Activated naive CD8-positive, alpha-beta T cell treated with anti-CD3 and anti-CD28 coated beads, Interleukin-2, amount 50 U/mL, for 24 hours (primary cell): ENCODE measurements at regions not wholly inside any gene's neighbourhood (a gene's known extent, or its start where the extent isn't known, plus 50 kb on each side); places are given as distances from the start of the nearest gene placed in this dataset.

Experiments
- ATAC-seq: fragments of 150-1000 bp; cut with Tn5 transposase; one replicate; pipeline ENCODE4 v1.10.0; 2021
- DNase-seq: peaks from one replicate; pipeline ENCODE4 v3.0.0; 2021
- H3K27ac Mint-ChIP-seq: one replicate; pipeline ENCODE4 v1.8.0; 2021; ENCODE audit warnings: mild to moderate bottlenecking, mixed read lengths
- H3K27me3 Mint-ChIP-seq: one replicate; pipeline ENCODE4 v1.8.0; 2021; ENCODE audit warnings: mixed read lengths
- H3K36me3 Mint-ChIP-seq: one replicate; pipeline ENCODE4 v1.8.0; 2021; ENCODE audit warnings: low read depth, mixed read lengths
- H3K4me1 Mint-ChIP-seq: one replicate; pipeline ENCODE4 v1.8.0; 2021; ENCODE audit warnings: mixed read lengths
- H3K4me3 Mint-ChIP-seq: one replicate; pipeline ENCODE4 v1.8.0; 2021; ENCODE audit warnings: mild to moderate bottlenecking, moderate library complexity, mixed read lengths
- H3K9me3 Mint-ChIP-seq: one replicate; pipeline ENCODE4 v1.8.0; 2021; ENCODE audit warnings: mixed read lengths

DNA sequence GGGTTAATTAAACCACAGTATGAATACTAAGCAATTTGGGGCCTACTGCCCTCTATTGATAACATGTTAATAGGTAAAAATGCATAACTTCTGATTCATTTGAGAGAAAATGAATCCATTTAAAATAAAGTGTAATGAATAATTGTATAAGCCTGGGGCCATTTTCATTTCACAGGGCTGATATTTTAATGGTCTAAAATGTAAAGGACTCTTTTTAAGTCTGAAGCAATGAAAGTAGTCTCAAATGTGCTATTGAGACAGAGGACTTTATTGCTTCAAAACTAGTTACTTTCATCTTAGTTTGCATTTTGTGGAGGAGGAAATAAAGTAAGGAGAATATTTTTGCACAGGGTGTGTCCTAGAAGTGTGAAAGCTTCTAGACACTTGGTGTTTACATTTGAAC lies 155.4 kb downstream of the TLR5 start:
- no peak overlapping the region for H3K4me3 Mint-ChIP-seq
- ATAC-seq (no peak), DNase-seq (no peak)
- peaks cover 7% of the 10 kb centered on the region for H3K36me3 Mint-ChIP-seq
- no peak overlapping the region for H3K27ac Mint-ChIP-seq
- H3K27me3 Mint-ChIP-seq: no peaks in the 10 kb centered on the region
- peaks cover 1% of the 10 kb centered on the region for H3K4me1 Mint-ChIP-seq
- H3K9me3 Mint-ChIP-seq: no peaks in the 10 kb centered on the region

DNA sequence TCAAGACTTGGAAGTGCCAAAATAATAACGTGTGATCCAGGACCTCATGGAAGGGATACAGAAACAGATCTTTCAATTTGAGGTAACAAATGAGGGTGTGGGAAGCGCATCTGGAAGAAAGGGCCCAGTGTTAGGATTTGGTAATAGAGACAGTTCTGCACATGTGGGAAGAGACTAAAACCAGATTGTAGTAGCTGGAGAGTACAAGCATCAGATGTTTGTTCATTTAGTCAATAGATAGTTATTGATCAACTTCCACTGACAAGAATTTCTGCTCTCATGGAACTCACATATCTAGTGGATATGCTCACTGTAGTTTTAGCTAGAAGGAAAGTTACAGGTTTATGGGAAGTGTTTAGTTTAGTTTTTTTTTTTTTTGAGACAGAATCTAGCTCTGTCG lies 153.6 kb downstream of the TLR5 start:
- no peaks in the 10 kb centered on the region for H3K9me3 Mint-ChIP-seq
- no peak overlapping the region for H3K27ac Mint-ChIP-seq
- H3K27me3 Mint-ChIP-seq: no peaks in the 10 kb centered on the region
- H3K4me3 Mint-ChIP-seq: no peak overlapping the region
- DNase-seq: no peak
- H3K4me1 Mint-ChIP-seq: peaks cover 1% of the 10 kb centered on the region
- H3K36me3 Mint-ChIP-seq: peaks cover 9% of the 10 kb centered on the region
- ATAC-seq: no peak

DNA sequence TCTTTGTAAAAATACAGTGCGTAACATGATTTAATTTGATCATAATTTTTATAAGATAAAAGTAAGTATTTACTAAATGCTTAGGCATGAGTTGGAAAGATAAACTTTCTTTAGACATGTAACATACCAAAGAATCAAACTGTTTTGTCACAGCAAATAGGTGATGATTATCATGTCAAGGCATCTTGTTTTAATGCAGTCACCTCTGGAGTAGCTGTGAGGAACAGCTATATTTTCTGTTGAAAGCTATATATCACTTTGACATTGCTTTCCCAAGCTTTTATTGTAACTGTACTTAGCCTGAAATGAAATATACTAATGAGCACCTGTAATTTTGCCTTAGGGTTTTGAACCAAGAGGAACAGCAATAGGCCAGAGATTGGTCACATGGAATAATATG lies 151.9 kb downstream of the TLR5 start:
- peaks cover 8% of the 10 kb centered on the region for H3K36me3 Mint-ChIP-seq
- H3K4me1 Mint-ChIP-seq: peaks cover 1% of the 10 kb centered on the region
- H3K27ac Mint-ChIP-seq: no peak overlapping the region
- no peaks in the 10 kb centered on the region for H3K9me3 Mint-ChIP-seq
- ATAC-seq (no peak), DNase-seq (no peak)
- no peak overlapping the region for H3K4me3 Mint-ChIP-seq
- no peaks in the 10 kb centered on the region for H3K27me3 Mint-ChIP-seq

DNA sequence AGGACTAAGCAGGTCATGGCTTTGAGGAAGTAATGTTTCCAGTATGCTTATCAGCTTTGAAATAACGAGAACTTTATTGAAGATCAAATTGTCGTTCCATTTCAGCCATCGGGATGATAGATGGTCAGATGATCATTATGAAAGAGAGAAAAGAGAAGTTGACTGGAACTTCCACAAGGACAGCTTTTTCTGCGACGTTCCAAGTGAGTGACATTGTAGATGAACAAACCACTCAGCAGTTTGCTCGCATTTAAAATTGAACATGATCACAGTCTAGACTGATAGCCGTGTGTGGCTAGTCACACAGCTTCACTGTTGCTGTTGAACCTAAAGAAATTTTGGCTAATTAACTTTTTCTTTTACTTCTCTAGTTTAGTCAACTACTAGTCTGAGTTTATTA lies 151.1 kb downstream of the TLR5 start:
- ATAC-seq (no peak), DNase-seq (no peak)
- H3K36me3 Mint-ChIP-seq: peaks cover 8% of the 10 kb centered on the region
- no peak overlapping the region for H3K27ac Mint-ChIP-seq
- H3K4me3 Mint-ChIP-seq: no peak overlapping the region
- H3K27me3 Mint-ChIP-seq: no peaks in the 10 kb centered on the region
- peaks cover 1% of the 10 kb centered on the region for H3K4me1 Mint-ChIP-seq
- no peaks in the 10 kb centered on the region for H3K9me3 Mint-ChIP-seq

DNA sequence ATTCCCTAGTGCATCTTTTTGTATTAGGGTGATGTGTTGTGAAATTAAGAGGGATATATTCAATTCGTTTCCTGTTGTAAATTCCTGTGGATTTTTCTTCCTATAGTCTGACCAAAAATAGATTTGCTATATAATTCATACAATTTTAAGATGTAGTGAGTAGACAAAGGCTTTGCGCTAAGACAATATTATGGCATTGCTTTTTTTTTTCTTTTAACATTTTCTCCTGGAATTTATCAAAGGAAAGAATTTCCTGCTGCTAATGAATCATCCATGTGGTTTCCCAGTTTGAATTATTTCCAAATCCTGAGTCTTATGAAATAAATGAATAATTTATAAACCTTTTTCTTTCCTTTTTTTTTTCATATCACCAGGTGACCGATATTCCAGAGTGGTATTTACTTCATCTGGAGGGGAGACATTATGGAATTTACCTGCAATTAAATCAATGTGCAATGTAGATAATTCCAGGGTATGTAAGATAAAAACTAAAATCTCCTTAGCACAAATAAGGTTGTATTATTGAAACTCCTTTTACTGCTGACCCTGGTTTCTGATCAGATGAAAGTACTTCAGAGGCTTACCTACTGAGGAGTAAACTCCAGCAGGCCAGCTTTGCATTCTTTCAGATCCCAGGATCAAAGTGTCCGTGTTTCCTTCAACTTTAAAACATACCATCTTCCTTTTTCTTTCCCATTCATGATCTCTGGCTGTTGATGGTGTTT lies 148.4 kb downstream of the TLR5 start:
- Mint-ChIP-seq H3K4me1 (no peaks in the 10 kb centered on the region), H3K36me3 (peaks cover 8% of the 10 kb centered on the region), H3K9me3 (no peaks in the 10 kb centered on the region), H3K27me3 (no peaks in the 10 kb centered on the region), H3K4me3 (no peak overlapping the region), H3K27ac (no peak overlapping the region)
- DNase-seq: no peak
- ATAC-seq: no peak

DNA sequence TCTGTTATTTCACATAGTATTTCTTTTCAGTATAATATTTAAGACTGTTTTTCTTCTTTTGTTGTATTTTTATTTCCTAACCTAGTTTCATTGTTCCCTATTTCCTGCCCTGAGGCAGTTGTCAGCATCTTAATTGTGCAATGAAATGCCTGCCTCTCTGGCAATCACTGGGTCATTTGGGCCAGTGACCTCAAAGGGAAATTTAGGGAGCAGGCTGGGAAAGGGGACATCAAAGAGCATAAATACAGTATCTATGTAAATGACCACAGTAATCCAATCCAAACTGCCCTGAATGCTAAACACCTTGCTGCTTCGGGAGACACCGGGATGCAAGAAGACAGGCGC lies 147.8 kb downstream of the TLR5 start:
- Mint-ChIP-seq H3K27ac (no peak overlapping the region), H3K4me3 (no peak overlapping the region), H3K27me3 (no peaks in the 10 kb centered on the region), H3K36me3 (peaks cover 8% of the 10 kb centered on the region), H3K4me1 (no peaks in the 10 kb centered on the region), H3K9me3 (no peaks in the 10 kb centered on the region)
- ATAC-seq (no peak), DNase-seq (no peak)

DNA sequence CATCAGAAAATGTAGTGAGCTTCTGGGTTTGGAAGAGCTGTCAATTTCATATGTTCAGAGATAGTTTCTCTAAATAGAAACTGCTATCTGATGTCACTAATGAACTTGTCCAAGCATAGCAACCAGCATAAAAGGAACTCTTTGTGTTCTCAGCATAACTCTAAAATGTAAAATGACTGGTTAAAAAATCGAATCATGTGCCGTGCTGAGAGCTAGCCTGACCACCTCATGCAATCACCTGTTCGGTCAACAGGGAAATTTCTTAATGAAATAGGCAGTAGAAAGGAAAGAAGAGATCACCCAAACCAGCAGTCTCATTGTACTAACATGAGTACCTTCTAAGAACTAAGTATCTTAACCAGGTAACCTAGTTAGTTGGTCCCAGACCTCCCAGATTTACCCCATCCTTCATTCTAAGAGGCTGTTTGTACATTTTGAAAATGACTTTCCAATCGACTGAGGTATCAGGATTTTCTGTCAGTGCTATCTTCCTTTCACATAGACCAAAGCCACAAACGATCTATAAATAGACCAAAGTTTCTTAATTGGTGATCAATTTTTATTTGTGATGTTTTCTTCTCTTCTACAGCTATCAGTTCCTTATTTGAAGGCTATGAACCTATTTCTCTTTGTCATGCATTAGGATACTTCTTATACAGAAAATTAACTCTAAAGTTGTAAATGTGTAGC lies 147.3 kb downstream of the TLR5 start:
- Mint-ChIP-seq H3K27ac (no peak overlapping the region), H3K4me3 (no peak overlapping the region), H3K9me3 (no peaks in the 10 kb centered on the region), H3K36me3 (peaks cover 8% of the 10 kb centered on the region), H3K4me1 (no peaks in the 10 kb centered on the region), H3K27me3 (no peaks in the 10 kb centered on the region)
- no peak for ATAC-seq
- DNase-seq: no peak

DNA sequence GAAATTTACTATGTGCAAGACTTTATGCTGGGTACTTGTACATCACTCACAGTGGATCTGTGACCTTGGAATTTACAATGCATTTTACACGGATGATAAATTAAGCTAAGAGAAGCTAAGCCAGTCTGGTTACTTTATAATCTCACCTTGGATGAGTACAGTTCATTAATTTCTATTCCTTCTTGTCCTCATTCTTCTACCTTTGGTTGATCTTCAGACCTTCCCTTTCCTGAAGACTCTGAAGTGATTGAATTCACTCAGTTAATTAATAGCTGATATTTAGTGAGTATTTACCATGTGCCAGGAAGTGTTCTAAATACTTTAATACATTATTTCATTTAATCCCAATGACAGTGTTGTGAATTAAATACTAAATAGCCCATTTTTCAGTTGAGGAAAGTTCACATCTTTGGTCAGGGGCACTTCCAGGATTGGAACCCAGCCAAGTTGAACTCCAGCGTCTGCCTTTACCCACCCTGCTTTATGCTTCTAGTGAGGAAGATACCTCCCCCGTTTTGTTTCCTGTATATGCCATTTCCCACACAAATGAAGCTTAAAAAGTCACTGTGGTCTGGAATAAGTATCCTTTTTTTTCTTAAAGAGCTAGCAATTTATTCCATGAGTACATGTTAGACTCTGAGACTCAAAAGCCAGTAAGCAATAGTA lies 146.6 kb downstream of the TLR5 start:
- no peak for DNase-seq
- Mint-ChIP-seq H3K36me3 (peaks cover 8% of the 10 kb centered on the region), H3K4me1 (no peaks in the 10 kb centered on the region), H3K27ac (no peak overlapping the region), H3K9me3 (no peaks in the 10 kb centered on the region), H3K4me3 (no peak overlapping the region), H3K27me3 (no peaks in the 10 kb centered on the region)
- no peak for ATAC-seq

DNA sequence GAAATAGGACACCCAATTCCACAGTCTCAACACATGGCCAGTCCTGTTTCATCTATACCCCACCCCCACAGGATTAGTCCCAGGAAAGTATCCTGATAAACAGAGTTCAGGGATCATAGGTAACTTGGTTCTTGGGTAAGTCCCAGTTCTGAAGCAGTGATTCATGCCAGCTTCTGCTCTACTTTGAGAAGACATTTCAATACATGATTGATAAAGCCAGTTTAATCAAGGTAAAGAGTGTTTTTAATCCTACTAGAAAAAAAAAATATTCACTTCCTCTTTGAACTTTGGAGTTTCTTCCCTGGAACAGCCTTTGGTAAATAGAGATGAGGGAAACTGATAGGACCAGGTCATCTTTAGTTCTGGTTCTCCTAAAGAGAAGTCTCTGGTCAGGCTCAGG lies 142.4 kb downstream of the TLR5 start:
- H3K9me3 Mint-ChIP-seq: no peaks in the 10 kb centered on the region
- H3K36me3 Mint-ChIP-seq: peaks cover 10% of the 10 kb centered on the region
- H3K4me1 Mint-ChIP-seq: no peaks in the 10 kb centered on the region
- no peak for DNase-seq
- H3K4me3 Mint-ChIP-seq: no peak overlapping the region
- H3K27ac Mint-ChIP-seq: no peak overlapping the region
- ATAC-seq: no peak
- no peaks in the 10 kb centered on the region for H3K27me3 Mint-ChIP-seq

DNA sequence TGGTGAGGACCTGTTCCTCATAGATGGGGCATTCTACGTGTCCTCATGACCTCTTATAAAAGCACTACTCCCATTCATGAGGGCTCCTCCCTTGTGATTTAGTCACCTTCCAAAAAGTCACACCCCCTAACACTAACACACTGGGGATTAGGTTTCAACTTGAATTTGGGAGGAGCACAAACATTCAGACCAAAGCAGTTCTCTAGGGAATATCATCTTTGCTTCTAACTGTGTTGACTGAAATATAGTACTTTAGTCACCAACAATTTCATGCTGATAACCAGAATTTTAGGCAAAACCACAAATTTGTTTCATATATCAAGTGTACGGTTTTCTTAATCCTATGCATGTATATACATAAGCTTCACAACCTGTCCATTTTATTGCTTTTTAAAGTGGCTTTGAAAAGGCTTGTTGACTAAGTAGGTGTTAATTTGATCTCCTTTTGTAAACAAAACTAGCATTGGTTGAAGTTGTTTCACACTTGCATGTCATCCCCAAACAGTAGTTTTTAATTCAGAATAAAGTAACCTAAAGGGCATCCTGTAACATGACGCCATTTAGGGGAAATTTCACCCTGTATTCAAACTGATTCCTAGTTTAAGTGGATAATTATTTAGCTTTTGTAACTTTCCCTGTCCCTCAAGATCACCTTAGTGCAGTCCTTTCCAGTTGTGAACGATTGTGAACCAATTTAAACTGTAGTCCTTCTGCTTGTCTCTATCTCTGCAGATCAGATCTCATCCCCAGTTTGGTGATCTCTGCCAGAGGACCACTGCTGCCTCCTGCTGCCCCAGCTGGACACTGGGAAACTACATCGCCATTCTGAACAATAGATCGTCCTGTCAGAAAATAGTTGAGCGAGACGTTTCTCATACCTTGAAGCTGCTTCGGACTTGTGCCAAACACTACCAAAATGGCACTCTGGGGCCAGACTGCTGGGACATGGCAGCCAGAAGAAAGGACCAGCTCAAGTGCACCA lies 141.1 kb downstream of the TLR5 start:
- ATAC-seq: no peak
- Mint-ChIP-seq H3K4me1 (no peaks in the 10 kb centered on the region), H3K27me3 (no peaks in the 10 kb centered on the region), H3K36me3 (peaks cover 9% of the 10 kb centered on the region), H3K4me3 (no peak overlapping the region), H3K9me3 (no peaks in the 10 kb centered on the region), H3K27ac (no peak overlapping the region)
- DNase-seq: no peak

DNA sequence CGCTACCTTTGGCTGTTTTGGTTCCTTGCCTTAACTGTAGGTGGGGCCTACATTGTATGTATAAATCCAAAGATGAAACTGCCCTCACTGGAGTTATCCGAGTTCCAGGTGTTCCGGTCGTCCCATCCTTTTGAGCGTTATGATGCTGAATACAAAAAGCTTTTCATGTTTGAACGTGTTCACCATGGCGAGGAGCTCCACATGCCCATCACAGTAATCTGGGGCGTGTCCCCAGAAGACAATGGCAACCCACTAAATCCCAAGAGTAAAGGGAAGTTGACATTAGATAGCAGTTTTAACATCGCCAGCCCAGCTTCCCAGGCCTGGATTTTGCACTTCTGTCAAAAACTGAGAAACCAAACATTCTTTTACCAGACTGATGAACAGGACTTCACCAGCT lies 139.5 kb downstream of the TLR5 start:
- Mint-ChIP-seq H3K27ac (no peak overlapping the region), H3K4me1 (no peaks in the 10 kb centered on the region), H3K36me3 (peaks cover 9% of the 10 kb centered on the region), H3K27me3 (no peaks in the 10 kb centered on the region), H3K4me3 (no peak overlapping the region), H3K9me3 (no peaks in the 10 kb centered on the region)
- no peak for DNase-seq
- no peak for ATAC-seq

DNA sequence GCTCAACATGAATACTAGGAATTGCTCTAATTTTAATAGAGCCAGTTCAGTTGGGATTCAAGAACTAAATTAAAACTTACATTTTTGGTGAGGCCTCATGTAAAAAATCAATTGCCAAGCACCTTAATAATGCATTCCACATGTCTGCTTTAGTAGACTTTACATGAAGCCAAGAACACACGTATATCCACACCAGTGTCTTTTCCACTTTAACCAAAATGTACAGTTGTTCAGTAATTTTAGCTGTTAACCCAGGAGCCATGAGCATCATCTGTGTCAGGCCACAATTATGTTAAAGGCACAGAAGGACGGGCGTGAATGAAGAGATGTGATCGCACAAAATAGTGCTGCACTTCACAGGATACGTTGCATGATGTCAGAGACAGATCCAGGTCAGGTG lies 136.7 kb downstream of the TLR5 start:
- H3K27me3 Mint-ChIP-seq: no peaks in the 10 kb centered on the region
- ATAC-seq (no peak), DNase-seq (no peak)
- no peak overlapping the region for H3K4me3 Mint-ChIP-seq
- no peak overlapping the region for H3K27ac Mint-ChIP-seq
- H3K9me3 Mint-ChIP-seq: no peaks in the 10 kb centered on the region
- H3K4me1 Mint-ChIP-seq: no peaks in the 10 kb centered on the region
- peaks cover 9% of the 10 kb centered on the region for H3K36me3 Mint-ChIP-seq

DNA sequence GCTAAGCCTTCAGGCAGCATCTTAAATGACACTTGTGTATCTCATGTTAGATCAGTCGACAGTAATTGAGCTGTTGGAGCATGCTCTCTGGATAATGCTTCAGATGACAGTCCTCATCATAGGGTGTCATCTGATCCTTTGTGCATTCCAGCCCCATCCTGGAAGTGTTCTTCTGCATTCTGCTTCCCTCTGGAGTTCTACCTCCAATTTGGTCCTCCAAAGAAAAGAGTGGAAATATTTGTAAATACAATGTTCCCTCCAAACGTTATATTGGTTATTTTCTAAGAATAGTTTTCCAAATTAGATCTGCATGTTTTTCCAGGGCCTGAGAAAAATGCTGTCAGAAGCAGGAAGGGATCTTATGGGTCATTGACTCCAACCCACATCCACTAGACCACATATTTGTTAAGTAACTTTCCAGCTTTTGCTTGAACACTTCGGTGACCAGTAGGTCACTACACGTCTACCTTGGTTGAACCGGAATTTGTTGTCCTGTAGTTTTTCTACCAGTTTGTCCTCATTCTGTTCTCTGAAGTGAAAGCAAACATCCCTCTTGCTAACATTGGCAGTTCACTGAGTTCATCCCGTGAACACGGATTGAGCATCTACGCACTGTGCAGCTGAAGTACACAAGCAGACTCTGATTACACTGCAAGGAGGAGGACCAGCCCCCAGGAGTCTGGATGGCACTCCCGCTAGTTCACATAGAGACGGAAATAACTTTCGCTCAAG lies 136.0 kb downstream of the TLR5 start:
- DNase-seq: no peak
- no peak overlapping the region for H3K4me3 Mint-ChIP-seq
- no peak overlapping the region for H3K27ac Mint-ChIP-seq
- H3K4me1 Mint-ChIP-seq: no peaks in the 10 kb centered on the region
- no peak for ATAC-seq
- H3K27me3 Mint-ChIP-seq: no peaks in the 10 kb centered on the region
- H3K36me3 Mint-ChIP-seq: peaks cover 9% of the 10 kb centered on the region
- H3K9me3 Mint-ChIP-seq: no peaks in the 10 kb centered on the region

DNA sequence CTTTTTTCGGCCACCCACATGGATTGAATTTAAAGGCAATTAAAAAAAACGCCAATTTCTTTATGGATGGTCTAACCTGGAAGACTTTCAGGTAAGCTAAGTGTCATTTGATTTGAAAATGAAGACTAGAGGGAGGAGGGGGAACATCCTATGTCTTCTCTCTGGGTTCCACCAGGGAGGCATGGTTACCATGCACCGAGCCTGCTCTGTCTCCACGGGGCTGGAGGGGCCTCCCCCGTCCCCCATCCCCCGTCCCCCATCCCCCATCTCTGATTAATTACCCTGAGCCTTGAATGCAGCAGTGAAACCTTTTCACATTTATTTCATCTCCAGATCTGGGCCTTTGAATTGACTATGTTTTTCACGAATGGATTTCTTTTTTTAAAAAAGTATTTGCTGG lies 135.1 kb downstream of the TLR5 start:
- H3K4me1 Mint-ChIP-seq: no peaks in the 10 kb centered on the region
- DNase-seq (no peak), ATAC-seq (no peak)
- no peaks in the 10 kb centered on the region for H3K27me3 Mint-ChIP-seq
- H3K36me3 Mint-ChIP-seq: peaks cover 7% of the 10 kb centered on the region
- no peaks in the 10 kb centered on the region for H3K9me3 Mint-ChIP-seq
- H3K27ac Mint-ChIP-seq: no peak overlapping the region
- H3K4me3 Mint-ChIP-seq: no peak overlapping the region
